GM21360 (cell line): ENCODE measurements at regions not wholly inside any gene's neighbourhood (a gene's known extent, or its start where the extent isn't known, plus 50 kb on each side); places are given as distances from the start of the nearest gene placed in this dataset.
"Not testable (repeated sequence)": the region's sequence is repeated elsewhere in the genome, so short reads cannot be mapped to it uniquely, and the experiment has no call there.

ENCODE experiments used
- ATAC-seq: cut with Tn5 transposase; IDR thresholded peaks from one replicate; pipeline ENCODE4 v1.9.1; 2021; ENCODE audit warnings: mild to moderate bottlenecking, moderate library complexity; ENCODE audit not compliant: unreplicated experiment

DNA sequence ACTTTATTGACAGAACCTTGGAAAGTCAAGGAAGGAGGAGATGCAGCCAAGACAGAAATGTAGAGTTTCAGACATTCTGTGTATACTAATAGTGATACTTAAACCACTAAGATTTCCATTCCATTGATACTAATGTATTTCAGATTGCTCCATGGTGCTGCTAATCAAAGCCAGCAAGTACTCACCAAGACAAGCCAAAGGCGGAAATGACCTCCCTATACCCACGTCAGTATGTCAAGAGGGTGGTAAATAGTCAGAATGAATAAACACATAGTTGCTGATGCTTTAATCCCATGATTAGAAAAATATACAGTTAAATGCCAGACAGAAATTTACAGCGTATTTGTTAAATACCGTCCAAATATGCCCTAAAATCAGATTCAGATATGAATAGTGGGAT, 417.8 kb upstream of the INTU start:
- no peak for ATAC-seq

DNA sequence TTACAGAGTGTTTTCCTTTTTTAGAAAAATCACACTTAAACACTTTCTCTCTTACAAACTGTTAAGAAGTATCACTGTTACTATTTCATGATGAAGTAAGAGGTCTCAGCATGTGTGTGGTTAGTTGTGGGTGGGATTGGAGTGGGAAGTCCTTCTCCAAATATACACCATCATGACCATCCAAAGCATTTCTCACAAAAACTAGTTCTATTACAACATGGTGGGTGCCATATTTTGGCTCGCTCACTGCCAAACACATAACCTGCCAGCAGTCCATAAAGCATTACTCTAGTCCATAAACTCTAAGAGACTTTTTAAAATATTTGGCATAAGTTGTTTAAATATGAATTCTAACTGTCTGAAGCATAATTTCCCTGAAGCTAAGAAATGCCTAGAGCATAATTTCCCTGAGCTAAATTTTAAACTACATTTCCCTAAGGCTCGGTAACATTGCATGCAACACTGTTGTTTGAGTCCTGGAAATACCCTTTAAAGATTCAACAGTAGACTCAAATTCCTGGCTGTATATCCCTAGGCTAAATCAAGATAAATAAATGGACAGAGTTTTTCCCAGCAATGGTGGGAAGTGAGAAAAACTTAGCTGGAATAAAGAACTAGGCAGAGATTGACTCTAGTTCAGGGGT, 415.0 kb upstream of the INTU start:
- ATAC-seq = no peak

- no peak for ATAC-seq
Observed at GRCh38 chr4:127219232-127219631, 413.5 kb upstream of the INTU start.

DNA sequence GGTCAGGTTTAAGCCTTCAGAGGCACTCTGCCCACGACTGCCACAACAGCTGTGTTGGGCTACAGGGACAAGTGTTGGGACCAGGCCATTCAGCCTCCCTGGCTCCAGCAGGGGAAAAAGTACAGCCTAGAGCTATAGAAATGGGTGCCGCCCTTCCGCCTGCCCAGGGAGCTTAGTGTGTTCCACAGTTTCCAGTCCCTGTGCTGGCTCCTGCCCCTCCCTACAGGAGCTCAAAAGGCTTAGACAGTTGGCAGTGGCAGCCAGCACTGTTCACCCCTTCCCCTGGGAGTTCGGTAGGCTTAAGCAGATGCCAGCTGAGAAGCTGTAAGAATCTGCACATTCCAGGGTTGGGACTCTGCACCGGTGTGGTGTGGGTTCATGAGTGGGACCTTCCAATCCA, 408.2 kb upstream of the INTU start:
- no peak for ATAC-seq

- no peak for ATAC-seq
Observed at GRCh38 chr4:127229855-127230608, 402.7 kb upstream of the INTU start.

- ATAC-seq = no peak
Observed at GRCh38 chr4:127236889-127237288, 395.9 kb upstream of the INTU start.

- ATAC-seq = no peak
Observed at GRCh38 chr4:127237581-127237980, 395.2 kb upstream of the INTU start.

DNA sequence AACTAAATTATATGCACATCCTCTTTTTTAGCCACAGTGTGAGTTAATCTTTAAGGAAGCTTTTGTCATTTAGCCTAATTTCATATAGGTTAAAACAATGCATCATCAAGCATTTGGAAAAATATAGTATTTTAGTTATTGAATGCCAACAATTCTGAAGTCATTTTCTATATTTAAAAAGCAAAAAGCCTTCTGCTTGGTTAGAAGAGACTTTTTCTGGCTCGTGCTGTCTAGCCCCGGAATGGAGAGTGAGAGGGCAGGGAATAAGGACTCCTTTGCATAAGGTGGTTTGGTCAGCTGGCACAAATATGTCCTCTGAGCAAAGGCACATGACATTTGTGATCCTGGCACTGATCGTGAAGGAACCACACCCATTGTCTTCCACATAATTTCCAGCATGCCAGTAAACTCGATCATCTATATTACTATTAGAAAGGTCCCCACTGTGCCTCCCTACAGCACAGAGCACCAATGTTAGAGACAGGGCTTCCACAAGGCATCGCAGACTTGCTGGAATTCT, 393.7 kb upstream of the INTU start:
- ATAC-seq = no peak

DNA sequence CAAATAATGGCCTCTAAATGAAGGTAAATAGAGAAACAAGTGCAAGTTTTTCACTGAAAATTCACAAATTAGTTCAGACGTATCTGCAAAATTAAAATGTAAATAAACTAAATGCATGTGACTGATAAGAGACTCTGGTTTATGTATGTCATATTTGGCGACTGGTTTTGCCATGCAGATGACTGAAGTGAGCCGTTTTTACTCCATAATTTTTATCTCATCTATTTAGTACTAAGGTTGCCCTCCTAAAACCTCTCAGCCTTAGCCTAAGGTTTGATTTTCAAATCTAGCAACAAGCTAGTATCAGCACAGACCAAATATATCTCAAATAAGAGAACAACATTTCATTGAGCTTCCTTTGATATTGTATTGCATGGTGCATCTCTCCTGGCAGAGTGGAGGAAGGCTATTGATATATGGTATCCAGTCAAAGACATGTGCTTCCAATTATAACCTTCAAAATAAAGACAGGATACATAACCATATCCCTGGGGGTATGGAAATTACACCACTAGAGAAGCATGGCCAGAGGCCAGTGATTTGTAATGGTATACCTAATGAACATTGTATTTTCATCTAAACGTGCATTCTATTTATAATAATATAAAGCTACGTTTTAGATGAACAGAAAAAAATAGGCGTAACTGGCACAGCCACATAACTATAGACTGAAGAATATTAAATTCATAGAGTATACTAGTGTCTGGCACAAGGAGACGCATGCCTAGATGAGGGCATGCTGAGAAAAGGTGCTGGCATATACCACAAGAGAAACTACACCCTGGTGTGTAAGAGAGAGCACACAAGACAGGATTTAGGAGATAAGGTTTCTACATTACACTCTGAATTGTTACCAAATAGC, 392.6 kb upstream of the INTU start:
- no peak for ATAC-seq

DNA sequence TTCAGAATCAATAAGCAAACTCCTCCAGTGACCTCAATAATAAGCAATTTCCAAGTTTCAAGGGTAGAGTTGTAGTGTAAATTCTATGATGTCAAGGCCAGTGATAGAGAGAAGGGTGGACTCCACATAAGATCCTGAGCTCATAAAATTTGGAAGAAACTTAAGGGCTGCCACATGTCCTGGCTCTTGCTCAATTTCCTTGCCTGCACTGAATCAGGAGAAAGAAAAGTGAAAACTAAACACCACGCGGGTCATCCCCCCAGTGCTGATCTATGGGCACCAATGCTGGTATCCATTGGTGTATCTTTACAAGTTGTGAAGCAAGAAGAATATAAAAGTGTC, 392.0 kb upstream of the INTU start:
- ATAC-seq = no peak

- no peak for ATAC-seq
Observed at GRCh38 chr4:127244515-127244914, 388.2 kb upstream of the INTU start.

GRCh38 chr4:127246963-127247952, 385.5 kb upstream of the INTU start:
- no peak for ATAC-seq

- no peak for ATAC-seq
Observed at GRCh38 chr4:127249066-127249766, 383.5 kb upstream of the INTU start.

DNA sequence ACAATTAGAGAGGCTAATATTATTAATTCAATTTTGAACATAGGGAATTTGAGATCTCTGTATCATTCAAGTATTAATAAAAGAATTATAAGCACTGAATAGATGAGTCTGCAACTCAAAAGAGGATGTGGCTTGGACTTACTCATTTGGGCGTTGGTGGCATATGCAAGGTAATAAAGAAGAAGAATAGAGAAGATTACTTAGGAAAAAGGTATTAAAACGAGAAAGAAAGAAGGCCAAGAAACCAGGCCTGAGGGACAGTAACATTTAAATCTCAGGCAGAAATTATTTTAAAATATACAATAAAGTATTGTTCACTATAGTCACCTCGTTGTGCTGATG, 383.0 kb upstream of the INTU start:
- ATAC-seq = no peak

DNA sequence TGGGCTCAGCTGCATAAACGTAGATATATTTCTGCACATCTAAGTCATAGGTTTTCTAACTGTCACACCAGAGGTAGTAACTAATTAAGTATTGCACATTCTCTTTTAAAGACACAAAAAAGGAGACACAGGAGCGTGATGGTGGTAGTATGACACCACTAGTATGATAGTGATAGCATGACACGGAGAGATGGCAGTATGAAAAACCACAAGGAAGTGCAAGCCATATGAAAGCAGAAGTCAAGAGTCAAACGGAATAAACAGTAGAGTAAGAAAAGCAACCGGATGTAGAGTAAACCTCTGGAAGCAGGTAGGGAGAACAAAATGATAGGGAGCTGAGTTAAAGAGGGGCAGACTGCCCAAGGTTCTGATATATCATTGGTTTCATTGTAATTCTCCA, 382.2 kb upstream of the INTU start:
- no peak for ATAC-seq

DNA sequence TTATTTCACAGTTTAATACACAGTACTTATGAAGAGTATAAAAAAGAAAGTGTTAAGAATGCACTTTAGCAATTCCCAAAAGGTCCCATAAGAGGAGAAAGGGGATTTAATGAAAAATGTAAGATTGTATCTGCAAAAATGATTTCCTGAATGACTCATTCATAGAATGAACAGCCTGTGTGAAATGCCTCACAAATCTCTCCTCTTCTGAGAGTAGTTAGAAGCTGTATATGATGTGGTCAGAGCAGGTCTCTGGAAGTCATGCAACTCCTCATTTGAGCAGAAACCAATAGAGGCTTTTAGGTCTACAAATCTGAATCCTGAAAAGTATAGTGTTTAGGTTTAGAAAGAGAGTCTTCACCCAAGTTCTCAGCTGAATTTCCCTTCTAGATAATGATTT, 381.3 kb upstream of the INTU start:
- no peak for ATAC-seq

- ATAC-seq = no peak
Observed at GRCh38 chr4:127256500-127256899, 376.3 kb upstream of the INTU start.

- no peak for ATAC-seq
Observed at GRCh38 chr4:127261476-127261875, 371.3 kb upstream of the INTU start.

DNA sequence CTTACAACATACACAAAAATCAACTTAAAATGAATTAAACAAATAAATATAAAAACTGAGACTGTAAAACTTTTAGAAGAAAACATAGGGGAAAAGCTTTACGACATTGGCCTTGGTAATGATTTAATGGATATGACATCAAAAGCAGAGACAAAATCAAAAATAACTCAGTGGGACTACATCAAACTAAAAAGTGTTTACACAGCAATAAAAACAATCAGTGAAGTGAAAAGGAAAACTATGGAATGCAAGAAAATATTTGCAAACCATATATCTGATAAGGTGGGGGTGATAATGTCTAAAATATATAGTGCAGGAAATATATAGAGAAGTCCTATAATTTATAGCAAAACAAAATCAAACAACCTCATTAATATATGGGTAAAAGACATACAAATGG, 364.4 kb upstream of the INTU start:
- no peak for ATAC-seq

DNA sequence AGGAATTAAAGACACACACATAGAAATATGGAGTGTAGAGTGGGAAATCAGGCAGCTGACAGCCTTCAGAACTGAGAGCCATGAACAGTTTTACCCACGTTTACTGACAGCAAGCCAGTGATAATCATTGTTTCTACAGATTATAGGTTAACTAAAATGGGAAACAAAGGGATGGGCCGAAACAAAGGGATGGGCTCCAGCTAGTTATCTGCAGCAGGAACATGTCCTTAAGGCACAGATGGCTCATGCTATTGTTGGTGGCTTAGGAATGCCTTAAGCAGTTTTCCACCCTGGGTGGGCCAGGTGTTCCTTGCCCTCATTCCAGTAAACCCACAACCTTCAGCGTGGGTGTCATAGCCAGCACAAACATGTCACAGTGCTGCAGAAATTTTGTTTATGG, 355.7 kb upstream of the INTU start:
- not testable (repeated sequence) for ATAC-seq
